Liver (tissue), 8 donors: ENCODE measurements at regions not wholly inside any gene's neighbourhood (a gene's known extent, or its start where the extent isn't known, plus 50 kb on each side); places are given as distances from the start of the nearest gene placed in this dataset.

Source experiments
- DNase-seq: peaks from one replicate; pipeline ENCODE4 v3.0.0-alpha.2; 2017; ENCODE audit warnings: low spot score
- H3K27ac ChIP-seq, 2 donors: one replicate each; pipeline ENCODE4 v1.7.0; 2013; ENCODE audit warnings: inconsistent platforms in 2 of 2, low read length in 2 of 2, control low read depth in 1 of 2, low read depth in 1 of 2, mild to moderate bottlenecking in 1 of 2
- H3K27me3 ChIP-seq, 4 donors: one replicate each; pipeline versions ENCODE4 v1.6.1 to v1.7.0; 2013; ENCODE audit warnings: low read length in 3 of 4, inconsistent platforms in 1 of 4, mild to moderate bottlenecking in 1 of 4, moderate library complexity in 1 of 4; ENCODE audit not compliant: control insufficient read depth in 4 of 4, insufficient read depth in 4 of 4
- H3K36me3 ChIP-seq, 4 donors: one replicate each; pipeline versions ENCODE4 v1.6.1 to v1.7.0; 2013; ENCODE audit warnings: low read length in 3 of 4, mild to moderate bottlenecking in 3 of 4, low read depth in 1 of 4, moderate library complexity in 1 of 4; ENCODE audit not compliant: control insufficient read depth in 4 of 4, insufficient read depth in 3 of 4
- H3K4me1 ChIP-seq, 4 donors: one replicate each; pipeline versions ENCODE4 v1.6.1 to v1.7.0; 2013; ENCODE audit warnings: low read length in 3 of 4, mild to moderate bottlenecking in 3 of 4, moderate library complexity in 1 of 4; ENCODE audit not compliant: control insufficient read depth in 4 of 4, insufficient read depth in 4 of 4
- H3K4me3 ChIP-seq, 3 donors: one replicate each; pipeline versions ENCODE4 v1.6.1 to v1.7.0; 2013; ENCODE audit warnings: low read length in 3 of 3, control low read depth in 1 of 3, low read depth in 1 of 3, mild to moderate bottlenecking in 1 of 3
- H3K9ac ChIP-seq, 2 donors: one replicate each; pipeline ENCODE4 v1.7.0; 2013; ENCODE audit warnings: low read length in 2 of 2, mild to moderate bottlenecking in 2 of 2, moderate library complexity in 2 of 2, control low read depth in 1 of 2, low read depth in 1 of 2
- H3K9me3 ChIP-seq, 4 donors: one replicate each; pipeline versions ENCODE4 v1.6.1 to v1.7.0; 2013; ENCODE audit warnings: low read length in 3 of 4; ENCODE audit not compliant: control insufficient read depth in 4 of 4
- ATF3 ChIP-seq: IDR thresholded peaks from 2 replicates; pipeline ENCODE4 v1.6.1; 2016; ENCODE audit warnings: antibody characterized with exemption
- CTCF ChIP-seq: fragments of 150-350 bp; IDR thresholded peaks from 2 replicates; pipeline ENCODE4 v1.5.1; 2017; ENCODE audit warnings: improper control_type of control experiment, low read depth, low read length; ENCODE audit not compliant: missing input control
- EGR1 ChIP-seq, 2 donors: IDR thresholded peaks; 2 replicates each; pipeline ENCODE4 v1.6.1; 2016 to 2018; ENCODE audit warnings: antibody characterized with exemption in 2 of 2, low read depth in 2 of 2
- FOXA1 ChIP-seq: IDR thresholded peaks from 2 replicates; pipeline ENCODE4 v1.6.1; 2016; ENCODE audit warnings: antibody characterized with exemption
- FOXA2 ChIP-seq: IDR thresholded peaks from 2 replicates; pipeline ENCODE4 v1.6.1; 2016; ENCODE audit warnings: antibody characterized with exemption
- GABPA ChIP-seq, 2 donors: IDR thresholded peaks in 1 of 2; conservative IDR thresholded peaks in 1 of 2; 2 replicates each; pipeline ENCODE4 v1.6.1; 2016; ENCODE audit warnings: antibody characterized with exemption in 2 of 2, mild to moderate bottlenecking in 1 of 2, moderate library complexity in 1 of 2
- HNF4G ChIP-seq: IDR thresholded peaks from 2 replicates; pipeline ENCODE4 v1.6.1; 2016; ENCODE audit warnings: antibody characterized with exemption
- NR2F2 ChIP-seq: IDR thresholded peaks from 2 replicates; pipeline ENCODE4 v1.6.1; 2016; ENCODE audit warnings: antibody characterized with exemption
- REST ChIP-seq: IDR thresholded peaks from 2 replicates; pipeline ENCODE4 v1.6.1; 2016; ENCODE audit warnings: antibody characterized with exemption, mild to moderate bottlenecking
- YY1 ChIP-seq: IDR thresholded peaks from 2 replicates; pipeline ENCODE4 v1.6.1; 2016; ENCODE audit warnings: antibody characterized with exemption, mild to moderate bottlenecking
- WGBS: extraction: QIAGEN DNeasy Blood & Tissue Kit; methylation state at CpG from one replicate; pipeline ENCODE4 v1.1.7; 2013; 5-methylcytosine and 5-hydroxymethylcytosine counted together
- TF ChIP-seq, protein P1 (sequence below): IDR thresholded peaks from 2 replicates; pipeline ENCODE4 v1.6.1; 2016; ENCODE audit warnings: antibody characterized with exemption
- donor health status: healthy.
- donor health status: healthy.
- donor health status: healthy.
- donor health status: healthy.
- donor health status: healthy.

- 91% methylated on average over 2 of the region's 2 CpGs for WGBS
- no peaks in the 10 kb centered on the region for H3K9me3 ChIP-seq
- no peak for TF ChIP-seq FOXA2
- no peak for TF ChIP-seq NR2F2
- TF ChIP-seq YY1 = no peak
- no peak for TF ChIP-seq EGR1 (IDR thresholded peaks at IDR 0.05; ENCODE audit: low read depth in 2 of 2)
- TF ChIP-seq, protein P1, sequence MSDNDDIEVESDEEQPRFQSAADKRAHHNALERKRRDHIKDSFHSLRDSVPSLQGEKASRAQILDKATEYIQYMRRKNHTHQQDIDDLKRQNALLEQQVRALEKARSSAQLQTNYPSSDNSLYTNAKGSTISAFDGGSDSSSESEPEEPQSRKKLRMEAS = no peak
- no peak for TF ChIP-seq HNF4G
- no peak for TF ChIP-seq ATF3
- DNase-seq = no peak
- no peak overlapping the region for H3K4me3 ChIP-seq
- H3K4me1 ChIP-seq = peaks cover 0 to 6% (median 3%) of the 10 kb centered on the region in 4 donors
- H3K27ac ChIP-seq = peak overlapping the region in 1 of 2 donors; percentile 30
- H3K9ac ChIP-seq = no peak overlapping the region
- H3K36me3 ChIP-seq = no peaks in the 10 kb centered on the region
- H3K27me3 ChIP-seq = no peaks in the 10 kb centered on the region
These were observed 277.3 kb downstream of the UACA start for GRCh38 chr15:70486012-70486411.

GRCh38 chr15:70484993-70485392, 278.4 kb downstream of the UACA start:
- Histone ChIP-seq H3K9ac (no peak overlapping the region), H3K4me3 (no peak overlapping the region), H3K36me3 (no peaks in the 10 kb centered on the region), H3K27me3 (no peaks in the 10 kb centered on the region), H3K9me3 (no peaks in the 10 kb centered on the region), H3K27ac (no peak overlapping the region), H3K4me1 (peaks cover 0 to 6% (median 3%) of the 10 kb centered on the region in 4 donors)
- no peak for DNase-seq
- 41% methylated on average over 1 of the region's 1 CpG for WGBS
- TF ChIP-seq EGR1 (IDR thresholded peaks at IDR 0.05; ENCODE audit: low read depth in 2 of 2) = no peak
- TF ChIP-seq CTCF = no peak
- no peak for TF ChIP-seq FOXA1
- TF ChIP-seq GABPA (IDR thresholded peaks at IDR 0.05 in 1 of 2, conservative IDR thresholded peaks at IDR 0.05 in 1 of 2) = no peak
- no peak for TF ChIP-seq REST
- TF ChIP-seq, protein P1 = no peak

DNA sequence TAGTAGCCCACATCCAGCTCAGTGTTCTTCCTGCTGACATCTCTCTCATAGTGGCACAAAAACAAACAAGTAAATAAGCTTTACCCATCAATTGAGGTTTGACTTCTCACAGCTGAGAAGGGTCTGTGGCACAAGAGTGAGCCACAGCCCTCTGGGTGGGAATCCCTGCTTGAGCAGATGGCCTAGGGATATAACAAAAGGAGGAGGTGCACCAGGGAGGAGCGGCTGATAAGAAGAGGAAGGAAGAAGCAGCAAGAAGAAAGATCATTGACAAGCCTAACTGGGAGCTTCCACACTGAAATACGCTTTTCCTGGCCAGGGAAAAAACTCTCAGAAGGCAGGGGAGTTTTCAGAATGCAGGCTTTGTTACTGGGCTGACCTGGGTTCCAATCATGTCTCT, 279.8 kb downstream of the UACA start:
- Histone ChIP-seq H3K4me3 (no peak overlapping the region), H3K9me3 (no peaks in the 10 kb centered on the region), H3K27ac (no peak overlapping the region), H3K9ac (no peak overlapping the region), H3K4me1 (peaks cover 0 to 6% (median 3%) of the 10 kb centered on the region in 4 donors), H3K27me3 (no peaks in the 10 kb centered on the region), H3K36me3 (no peaks in the 10 kb centered on the region)
- no peak for DNase-seq
- 76% methylated on average over 2 of the region's 2 CpGs for WGBS
- TF ChIP-seq REST = no peak
- no peak for TF ChIP-seq GABPA (IDR thresholded peaks at IDR 0.05 in 1 of 2, conservative IDR thresholded peaks at IDR 0.05 in 1 of 2)
- TF ChIP-seq HNF4G = no peak
